ENCODE measurements at regions not wholly inside any gene's neighbourhood (a gene's known extent, or its start where the extent isn't known, plus 50 kb on each side); places are given as distances from the start of the nearest gene placed in this dataset.

GRCh38 chr3:15933439-15934139, 135.8 kb upstream of the ANKRD28 start:
- TF ChIP-seq CTCF (IDR thresholded peaks at IDR 0.05) (no peak), POLR2A (IDR thresholded peaks at IDR 0.05) (no peak)

Data from lower leg skin (tissue), 3 donors.